ENCODE measurements at regions not wholly inside any gene's neighbourhood (a gene's known extent, or its start where the extent isn't known, plus 50 kb on each side); places are given as distances from the start of the nearest gene placed in this dataset.
"Not testable (repeated sequence)": the region's sequence is repeated elsewhere in the genome, so short reads cannot be mapped to it uniquely, and the experiment has no call there.

DNA sequence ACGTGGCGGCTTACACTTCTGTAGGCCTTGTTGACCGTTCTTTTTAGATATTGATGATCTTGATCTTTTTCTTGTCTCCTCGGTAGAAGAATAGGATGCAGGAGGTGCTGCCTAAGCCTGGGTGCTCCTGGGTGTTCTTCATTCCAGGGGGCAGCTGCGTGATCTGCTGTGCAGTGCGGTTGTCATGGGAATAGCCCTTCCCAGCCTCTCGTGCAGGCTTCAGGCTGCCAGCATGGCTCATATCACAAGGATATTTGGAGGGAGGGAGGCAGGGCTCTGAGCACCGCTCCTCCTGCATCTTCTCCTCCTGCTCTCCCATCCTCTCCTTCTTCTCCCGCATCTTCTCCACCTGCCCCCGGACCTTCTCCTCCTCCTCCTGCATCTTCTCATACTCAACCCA, 96.2 kb upstream of the ADCY2 start:
- DNase-seq (ENCODE audit: low spot score) = not testable (repeated sequence)

- DNase-seq (ENCODE audit: low spot score) = not testable (repeated sequence)
Observed at GRCh38 chr5:7305000-7305674, 90.8 kb upstream of the ADCY2 start.

DNA sequence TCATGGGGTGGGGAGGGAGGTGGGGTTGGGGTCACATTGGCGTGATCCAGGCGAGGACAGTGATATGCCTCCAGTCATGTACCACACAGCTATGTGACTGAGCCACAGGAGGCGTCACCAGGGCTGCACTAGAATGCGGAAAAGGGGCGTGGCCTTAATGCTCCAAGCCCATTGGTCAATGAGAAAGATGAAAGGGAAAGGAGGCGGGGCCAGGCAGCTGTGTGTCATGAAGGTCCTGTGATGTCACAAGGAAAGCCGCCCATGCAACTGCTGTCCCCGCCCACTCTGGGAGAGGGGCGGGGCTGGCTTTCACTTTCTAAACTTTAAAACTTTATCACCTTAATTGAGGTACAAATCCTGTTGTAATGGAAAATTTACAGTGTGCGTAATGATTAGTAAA, 89.4 kb upstream of the ADCY2 start:
- DNase-seq (ENCODE audit: low spot score) = not testable (repeated sequence)

DNA sequence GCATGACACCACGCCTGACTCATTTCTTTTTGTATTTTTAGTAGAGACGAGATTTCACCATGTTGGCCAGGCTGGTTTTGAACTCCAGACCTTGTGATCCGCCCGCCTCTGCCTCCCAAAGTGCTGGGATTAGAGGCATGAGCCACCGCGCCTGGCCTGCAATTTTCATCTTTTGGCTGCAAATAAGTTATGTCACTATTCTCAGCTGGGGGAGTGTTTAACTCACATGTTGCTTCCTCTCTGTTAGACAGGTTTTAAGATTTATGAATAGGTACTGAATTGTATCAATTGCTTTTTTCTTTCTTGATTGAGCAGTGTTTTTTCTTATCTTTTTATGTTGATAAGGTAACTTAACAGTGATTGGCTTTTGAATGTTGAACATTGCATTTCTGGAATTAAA, 88.2 kb upstream of the ADCY2 start:
- DNase-seq (ENCODE audit: low spot score) = not testable (repeated sequence)

GRCh38 chr5:7309715-7310114, 86.2 kb upstream of the ADCY2 start:
- not testable (repeated sequence) for DNase-seq (ENCODE audit: low spot score)

DNA sequence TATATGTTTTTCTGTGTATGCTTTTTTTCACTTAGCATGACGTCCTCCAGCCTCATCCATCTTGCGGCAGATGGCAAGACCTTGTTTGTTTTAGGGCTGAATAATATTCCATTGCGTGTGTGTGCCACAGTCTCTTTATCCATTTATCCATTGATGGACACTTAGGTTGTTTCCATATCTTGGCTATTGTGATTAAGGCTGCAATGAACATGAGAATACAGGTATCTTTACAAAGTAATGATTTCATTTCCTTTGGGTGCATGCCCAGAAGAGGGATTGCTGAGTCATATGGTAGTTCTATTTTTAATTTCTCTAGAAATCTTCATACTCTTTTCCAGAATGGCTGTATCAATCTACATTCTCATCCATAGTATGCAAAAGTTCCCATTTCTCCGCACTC, 85.3 kb upstream of the ADCY2 start:
- not testable (repeated sequence) for DNase-seq (ENCODE audit: low spot score)

GRCh38 chr5:7315118-7315517, 80.8 kb upstream of the ADCY2 start:
- DNase-seq (ENCODE audit: low spot score) = no peak

- DNase-seq (ENCODE audit: low spot score) = no peak
Observed at GRCh38 chr5:7317751-7318150, 78.2 kb upstream of the ADCY2 start.

- DNase-seq (ENCODE audit: low spot score) = no peak
Observed at GRCh38 chr5:7320701-7321301, 75.1 kb upstream of the ADCY2 start.

- DNase-seq (ENCODE audit: low spot score) = peak; percentile 49
Observed at GRCh38 chr5:7321724-7322123, 74.2 kb upstream of the ADCY2 start.

GRCh38 chr5:7324919-7325318, 71.0 kb upstream of the ADCY2 start:
- no peak for DNase-seq (ENCODE audit: low spot score)

GRCh38 chr5:7325975-7326913, 69.7 kb upstream of the ADCY2 start:
- DNase-seq (ENCODE audit: low spot score) = no peak

DNA sequence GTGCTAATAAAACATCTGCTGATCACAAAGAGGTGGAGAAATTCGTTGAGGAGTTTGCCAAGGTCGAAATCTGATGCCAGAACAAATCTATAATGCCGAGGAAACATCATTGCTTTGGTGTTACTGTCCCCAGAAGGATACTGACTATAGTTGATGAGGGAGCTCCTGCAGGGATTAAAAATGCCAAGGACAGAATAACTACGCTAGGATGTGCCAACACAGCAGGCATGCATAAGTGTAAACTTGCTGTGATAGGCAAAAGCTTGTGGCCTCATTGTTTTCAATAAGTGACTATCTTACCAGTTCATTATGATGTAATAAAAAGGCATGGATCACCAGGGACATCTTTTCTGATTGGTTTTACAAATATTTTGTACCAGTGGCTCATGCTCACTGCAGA, 66.8 kb upstream of the ADCY2 start:
- DNase-seq (ENCODE audit: low spot score) = no peak

- DNase-seq (ENCODE audit: low spot score) = no peak
Observed at GRCh38 chr5:7329712-7330111, 66.2 kb upstream of the ADCY2 start.

- DNase-seq (ENCODE audit: low spot score) = no peak
Observed at GRCh38 chr5:7330256-7330655, 65.7 kb upstream of the ADCY2 start.

DNA sequence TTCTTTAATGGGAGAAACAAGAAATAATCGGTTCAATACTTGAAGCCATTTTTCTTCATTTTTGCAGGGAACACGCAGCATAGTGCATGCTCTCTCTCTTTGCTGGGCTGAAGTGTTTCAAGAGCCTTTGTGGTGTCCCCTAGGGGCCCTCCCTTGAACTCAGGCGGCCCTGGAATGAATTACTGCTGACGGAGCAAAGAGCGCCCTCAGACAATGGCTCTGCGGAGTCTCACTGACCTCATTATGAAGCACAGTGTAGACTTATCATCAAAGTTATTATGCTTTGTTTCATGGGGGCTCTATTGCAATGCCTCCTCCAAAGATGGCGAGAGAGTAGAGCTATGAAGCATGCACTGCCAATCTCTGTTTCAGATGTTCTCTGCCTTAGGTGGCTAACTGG, 64.8 kb upstream of the ADCY2 start:
- no peak for DNase-seq (ENCODE audit: low spot score)

All from hepatic stellate cell (primary cell).